ENCODE measurements at regions not wholly inside any gene's neighbourhood (a gene's known extent, or its start where the extent isn't known, plus 50 kb on each side); places are given as distances from the start of the nearest gene placed in this dataset.

- peak overlapping the region; percentile 0 for H3K27ac Mint-ChIP-seq (ENCODE audit: unreplicated experiment)
- peaks cover 11% of the 10 kb centered on the region for H3K4me1 Mint-ChIP-seq (ENCODE audit: low read depth, unreplicated experiment)
- BruUV-seq (replicated peaks), result no TSS peak
- H3K27me3 Mint-ChIP-seq (ENCODE audit: unreplicated experiment), result no peaks in the 10 kb centered on the region
- H3K4me3 Mint-ChIP-seq (ENCODE audit: low read depth, unreplicated experiment), result peak overlapping the region; percentile 15
- H3K36me3 Mint-ChIP-seq (ENCODE audit: insufficient read depth, unreplicated experiment), result no peaks in the 10 kb centered on the region
- peak; percentile 26 for DNase-seq
- intact Hi-C loops (cut with micrococcal nuclease; ENCODE audit: unreplicated experiment), result no loop called here
- no peak for TF ChIP-seq CTCF (IDR thresholded peaks at IDR 0.05; ENCODE audit: unreplicated experiment)
- CTCF ChIA-PET, result no interaction called here
- H3K9me3 Mint-ChIP-seq (ENCODE audit: low read depth, unreplicated experiment), result no peaks in the 10 kb centered on the region
These were observed 73.2 kb upstream of the EGLN3 start for GRCh38 chr14:34023824-34024767.

- BruUV-seq (replicated peaks), result no TSS peak
- DNase-seq, result no peak
- H3K27me3 Mint-ChIP-seq (ENCODE audit: unreplicated experiment), result no peaks in the 10 kb centered on the region
- H3K27ac Mint-ChIP-seq (ENCODE audit: unreplicated experiment), result no peak overlapping the region
- TF ChIP-seq CTCF (IDR thresholded peaks at IDR 0.05; ENCODE audit: unreplicated experiment), result no peak
- no peaks in the 10 kb centered on the region for H3K9me3 Mint-ChIP-seq (ENCODE audit: low read depth, unreplicated experiment)
- H3K4me3 Mint-ChIP-seq (ENCODE audit: low read depth, unreplicated experiment), result no peak overlapping the region
- no peaks in the 10 kb centered on the region for H3K36me3 Mint-ChIP-seq (ENCODE audit: insufficient read depth, unreplicated experiment)
- intact Hi-C loops (cut with micrococcal nuclease; ENCODE audit: unreplicated experiment), result no loop called here
- peaks cover 11% of the 10 kb centered on the region for H3K4me1 Mint-ChIP-seq (ENCODE audit: low read depth, unreplicated experiment)
- CTCF ChIA-PET, result no interaction called here
These were observed 70.2 kb upstream of the EGLN3 start for GRCh38 chr14:34021096-34021495.

GRCh38 chr14:34020014-34020413 is 69.1 kb upstream of the EGLN3 start:
- CTCF ChIA-PET, result no interaction called here
- no TSS peak for BruUV-seq (replicated peaks)
- intact Hi-C loops (cut with micrococcal nuclease; ENCODE audit: unreplicated experiment), result no loop called here
- no peak overlapping the region for H3K27ac Mint-ChIP-seq (ENCODE audit: unreplicated experiment)
- no peak for TF ChIP-seq CTCF (IDR thresholded peaks at IDR 0.05; ENCODE audit: unreplicated experiment)
- DNase-seq, result no peak
- no peaks in the 10 kb centered on the region for H3K9me3 Mint-ChIP-seq (ENCODE audit: low read depth, unreplicated experiment)
- H3K4me3 Mint-ChIP-seq (ENCODE audit: low read depth, unreplicated experiment), result no peak overlapping the region
- no peaks in the 10 kb centered on the region for H3K36me3 Mint-ChIP-seq (ENCODE audit: insufficient read depth, unreplicated experiment)
- no peaks in the 10 kb centered on the region for H3K27me3 Mint-ChIP-seq (ENCODE audit: unreplicated experiment)
- peaks cover 10% of the 10 kb centered on the region for H3K4me1 Mint-ChIP-seq (ENCODE audit: low read depth, unreplicated experiment)

GRCh38 chr14:34018564-34019244 is 67.8 kb upstream of the EGLN3 start:
- BruUV-seq (replicated peaks), result no TSS peak
- no peak overlapping the region for H3K4me3 Mint-ChIP-seq (ENCODE audit: low read depth, unreplicated experiment)
- intact Hi-C loops (cut with micrococcal nuclease; ENCODE audit: unreplicated experiment), result no loop called here
- TF ChIP-seq CTCF (IDR thresholded peaks at IDR 0.05; ENCODE audit: unreplicated experiment), result no peak
- CTCF ChIA-PET, result no interaction called here
- H3K27ac Mint-ChIP-seq (ENCODE audit: unreplicated experiment), result no peak overlapping the region
- H3K27me3 Mint-ChIP-seq (ENCODE audit: unreplicated experiment), result no peaks in the 10 kb centered on the region
- DNase-seq, result no peak
- no peaks in the 10 kb centered on the region for H3K36me3 Mint-ChIP-seq (ENCODE audit: insufficient read depth, unreplicated experiment)
- no peaks in the 10 kb centered on the region for H3K4me1 Mint-ChIP-seq (ENCODE audit: low read depth, unreplicated experiment)
- no peaks in the 10 kb centered on the region for H3K9me3 Mint-ChIP-seq (ENCODE audit: low read depth, unreplicated experiment)

Measured in Calu3 (cell line).